ENCODE measurements at regions not wholly inside any gene's neighbourhood (a gene's known extent, or its start where the extent isn't known, plus 50 kb on each side); places are given as distances from the start of the nearest gene placed in this dataset.

GRCh38 chr4:173829565-173829964 lies 299.5 kb upstream of the HAND2 start:
- Histone ChIP-seq H3K4me1 (no peaks in the 10 kb centered on the region), H3K27ac (no peak overlapping the region), H3K36me3 (ENCODE audit: insufficient read depth in 1 of 2, low read depth in 1 of 2) (no peaks in the 10 kb centered on the region), H3K9me3 (peaks cover 4% of the 10 kb centered on the region), H3K27me3 (ENCODE audit: insufficient read depth in 3 of 3, low read length in 2 of 3) (no peaks in the 10 kb centered on the region), H3K4me3 (no peak overlapping the region)
- TF ChIP-seq, protein P1, sequence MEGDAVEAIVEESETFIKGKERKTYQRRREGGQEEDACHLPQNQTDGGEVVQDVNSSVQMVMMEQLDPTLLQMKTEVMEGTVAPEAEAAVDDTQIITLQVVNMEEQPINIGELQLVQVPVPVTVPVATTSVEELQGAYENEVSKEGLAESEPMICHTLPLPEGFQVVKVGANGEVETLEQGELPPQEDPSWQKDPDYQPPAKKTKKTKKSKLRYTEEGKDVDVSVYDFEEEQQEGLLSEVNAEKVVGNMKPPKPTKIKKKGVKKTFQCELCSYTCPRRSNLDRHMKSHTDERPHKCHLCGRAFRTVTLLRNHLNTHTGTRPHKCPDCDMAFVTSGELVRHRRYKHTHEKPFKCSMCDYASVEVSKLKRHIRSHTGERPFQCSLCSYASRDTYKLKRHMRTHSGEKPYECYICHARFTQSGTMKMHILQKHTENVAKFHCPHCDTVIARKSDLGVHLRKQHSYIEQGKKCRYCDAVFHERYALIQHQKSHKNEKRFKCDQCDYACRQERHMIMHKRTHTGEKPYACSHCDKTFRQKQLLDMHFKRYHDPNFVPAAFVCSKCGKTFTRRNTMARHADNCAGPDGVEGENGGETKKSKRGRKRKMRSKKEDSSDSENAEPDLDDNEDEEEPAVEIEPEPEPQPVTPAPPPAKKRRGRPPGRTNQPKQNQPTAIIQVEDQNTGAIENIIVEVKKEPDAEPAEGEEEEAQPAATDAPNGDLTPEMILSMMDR (IDR thresholded peaks at IDR 0.05), result no peak
- 91 to 94% (median 91%) methylated on average over 4 of the region's 4 CpGs for WGBS, 3 donors
- ATAC-seq (no peak), DNase-seq (no peak)
- intact Hi-C loops (cut with DNase I), result no loop called here

DNA sequence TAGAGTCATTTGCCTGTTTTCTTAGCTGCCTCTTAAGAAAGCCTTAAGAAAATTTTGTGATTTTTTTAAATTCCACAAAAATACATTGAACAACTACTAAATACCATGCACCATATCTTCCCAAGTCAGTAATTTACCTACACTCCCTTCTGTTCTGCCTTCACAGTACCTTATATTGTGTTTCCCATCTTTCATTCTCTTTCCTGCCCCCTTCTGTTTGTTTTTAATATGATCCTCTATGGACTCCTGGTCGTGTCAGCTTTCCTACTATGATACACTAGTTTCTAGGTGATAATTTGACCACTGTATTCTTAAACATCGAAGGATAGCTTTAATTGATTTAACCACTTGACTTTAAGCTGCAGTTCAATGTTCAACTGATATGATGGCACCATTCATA lies 297.7 kb upstream of the HAND2 start:
- H3K4me1 ChIP-seq, result no peaks in the 10 kb centered on the region
- intact Hi-C loops (cut with DNase I), result no loop called here
- WGBS, 3 donors, result 46 to 51% (median 48%) methylated on average over 2 of the region's 2 CpGs
- DNase-seq (no peak), ATAC-seq (no peak)
- H3K27ac ChIP-seq, result no peak overlapping the region
- H3K4me3 ChIP-seq, result no peak overlapping the region
- TF ChIP-seq, protein P1 (IDR thresholded peaks at IDR 0.05), result no peak
- no peaks in the 10 kb centered on the region for H3K36me3 ChIP-seq (ENCODE audit: insufficient read depth in 1 of 2, low read depth in 1 of 2)
- H3K27me3 ChIP-seq (ENCODE audit: insufficient read depth in 3 of 3, low read length in 2 of 3), result no peaks in the 10 kb centered on the region
- no peaks in the 10 kb centered on the region for H3K9me3 ChIP-seq

DNA sequence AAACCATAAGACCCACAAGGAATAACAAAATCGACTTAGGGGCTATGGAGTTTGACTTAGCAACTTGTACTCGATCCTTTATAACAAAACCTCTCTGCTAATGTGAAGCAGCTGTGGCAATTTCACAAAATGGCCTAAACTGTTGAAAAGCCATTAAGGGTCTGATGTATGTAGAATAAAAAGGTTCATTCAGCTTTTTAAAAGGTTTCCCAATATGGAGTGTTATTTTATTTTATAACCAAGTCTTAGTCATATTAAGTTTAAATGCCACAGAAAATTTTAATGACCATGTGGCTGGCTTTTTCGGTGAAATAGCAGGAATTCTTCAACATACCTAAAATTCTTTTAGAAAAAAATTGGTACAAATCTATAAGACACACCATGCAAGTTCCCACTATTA lies 291.8 kb upstream of the HAND2 start:
- DNase-seq (no peak), ATAC-seq (no peak)
- H3K9me3 ChIP-seq, result no peaks in the 10 kb centered on the region
- TF ChIP-seq, protein P1 (IDR thresholded peaks at IDR 0.05), result no peak
- H3K27me3 ChIP-seq (ENCODE audit: insufficient read depth in 3 of 3, low read length in 2 of 3), result no peaks in the 10 kb centered on the region
- H3K36me3 ChIP-seq (ENCODE audit: insufficient read depth in 1 of 2, low read depth in 1 of 2), result no peaks in the 10 kb centered on the region
- H3K27ac ChIP-seq, result no peak overlapping the region
- H3K4me3 ChIP-seq, result no peak overlapping the region
- H3K4me1 ChIP-seq, result no peaks in the 10 kb centered on the region
- 42 to 53% (median 46%) methylated on average over 3 of the region's 3 CpGs for WGBS, 3 donors
- intact Hi-C loops (cut with DNase I), result no loop called here

DNA sequence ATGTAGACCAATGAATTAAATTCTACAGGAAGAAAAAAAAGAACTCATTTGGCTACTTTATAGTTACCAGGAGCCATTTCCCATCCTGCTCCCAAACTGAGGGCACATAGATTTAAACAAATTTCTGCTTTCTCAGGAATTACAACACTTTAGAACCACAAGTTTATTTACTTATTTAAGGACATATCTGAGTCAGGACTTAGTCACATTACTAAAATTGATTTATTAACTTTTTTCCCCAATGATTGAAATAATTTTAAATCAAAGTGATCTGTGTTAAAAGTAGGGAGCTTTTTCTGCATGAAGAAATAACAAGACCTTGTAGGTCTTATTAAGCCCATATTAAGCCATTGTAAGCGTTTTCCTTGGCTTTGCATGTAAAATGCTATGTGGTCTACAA lies 291.0 kb upstream of the HAND2 start:
- Histone ChIP-seq H3K36me3 (ENCODE audit: insufficient read depth in 1 of 2, low read depth in 1 of 2) (no peaks in the 10 kb centered on the region), H3K9me3 (no peaks in the 10 kb centered on the region), H3K27me3 (ENCODE audit: insufficient read depth in 3 of 3, low read length in 2 of 3) (no peaks in the 10 kb centered on the region), H3K4me3 (no peak overlapping the region), H3K4me1 (no peaks in the 10 kb centered on the region), H3K27ac (no peak overlapping the region)
- DNase-seq (no peak), ATAC-seq (no peak)
- intact Hi-C loops (cut with DNase I), result no loop called here
- TF ChIP-seq, protein P1 (IDR thresholded peaks at IDR 0.05), result no peak
- 52 to 58% (median 56%) methylated on average over 1 of the region's 1 CpG for WGBS, 3 donors

DNA sequence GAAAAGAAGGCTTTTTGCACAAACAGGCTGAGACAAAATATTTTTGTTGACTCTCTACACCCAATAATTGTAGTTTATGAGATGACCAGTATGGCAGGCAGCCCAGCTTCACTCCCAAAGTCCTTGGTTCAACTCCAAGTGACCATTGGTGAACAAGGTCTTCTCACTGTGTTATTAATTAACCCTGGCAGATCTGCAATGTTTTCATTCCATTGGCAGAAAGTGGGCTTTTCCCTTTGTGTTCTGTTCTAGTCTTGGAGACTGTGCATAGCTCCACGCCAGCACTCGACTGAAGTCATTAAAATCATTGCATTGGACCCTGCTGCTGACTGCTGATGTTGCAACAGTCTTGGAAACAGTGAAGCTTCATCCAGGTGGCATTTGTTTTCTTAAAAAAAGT lies 277.3 kb upstream of the HAND2 start:
- DNase-seq (peak; percentile 17 to 62), ATAC-seq (peak in 1 of 4 donors; percentile 53)
- Histone ChIP-seq H3K27me3 (ENCODE audit: insufficient read depth in 3 of 3, low read length in 2 of 3) (no peaks in the 10 kb centered on the region), H3K9me3 (no peaks in the 10 kb centered on the region), H3K4me3 (no peak overlapping the region), H3K27ac (no peak overlapping the region), H3K4me1 (no peaks in the 10 kb centered on the region), H3K36me3 (ENCODE audit: insufficient read depth in 1 of 2, low read depth in 1 of 2) (no peaks in the 10 kb centered on the region)
- TF ChIP-seq, protein P1 (IDR thresholded peaks at IDR 0.05), result no peak
- intact Hi-C loops (cut with DNase I), result no loop called here
- WGBS, 3 donors, result 29 to 51% (median 32%) methylated on average over 2 of the region's 2 CpGs

All from psoas muscle (tissue), 7 donors.